Amniotic epithelial cell (primary cell): ENCODE measurements at regions not wholly inside any gene's neighbourhood (a gene's known extent, or its start where the extent isn't known, plus 50 kb on each side); places are given as distances from the start of the nearest gene placed in this dataset.
"Not testable (repeated sequence)": the region's sequence is repeated elsewhere in the genome, so short reads cannot be mapped to it uniquely, and the experiment has no call there.

Experiments used
- DNase-seq: peaks from one replicate; pipeline ENCODE4 v3.0.0-alpha.2; 2010; ENCODE audit warnings: low read depth

DNA sequence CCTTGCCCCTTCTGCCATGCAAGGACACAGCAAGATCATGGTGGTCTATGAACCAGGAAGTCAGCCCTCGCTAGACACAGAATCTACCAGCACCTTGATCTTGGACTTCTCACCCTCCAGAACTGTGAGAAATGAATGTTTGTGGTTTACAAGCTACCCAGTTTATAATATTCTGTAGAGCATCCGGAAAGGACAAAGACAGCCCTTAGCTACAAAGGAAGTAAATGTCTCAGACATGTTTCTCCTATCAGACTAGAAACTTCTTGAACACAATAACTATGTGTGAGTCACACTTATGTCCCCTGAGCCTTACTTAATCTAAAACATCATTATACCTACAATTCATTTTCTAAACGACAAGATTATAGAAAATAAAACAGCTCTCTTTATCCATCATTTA is 176.7 kb downstream of the KLHL28 start:
- DNase-seq, result no peak

DNA sequence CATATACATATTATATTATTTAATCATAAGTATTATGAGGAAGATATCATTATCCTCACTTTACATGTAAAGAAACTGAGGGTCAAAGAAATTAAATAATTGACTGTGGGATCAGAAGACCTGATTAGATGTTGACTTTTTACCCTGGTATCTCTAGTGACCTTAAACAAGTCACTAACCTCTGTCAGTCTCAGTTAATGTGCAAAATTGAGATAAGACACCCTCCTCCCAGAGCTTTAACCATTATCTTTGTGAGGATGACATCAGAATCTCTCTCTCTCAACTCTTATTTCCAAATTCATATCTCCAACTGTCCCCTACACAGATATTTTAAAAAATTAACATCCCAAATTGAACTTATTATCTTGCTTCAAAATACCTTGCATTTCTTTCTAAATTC is 177.8 kb downstream of the KLHL28 start:
- DNase-seq, result no peak

DNA sequence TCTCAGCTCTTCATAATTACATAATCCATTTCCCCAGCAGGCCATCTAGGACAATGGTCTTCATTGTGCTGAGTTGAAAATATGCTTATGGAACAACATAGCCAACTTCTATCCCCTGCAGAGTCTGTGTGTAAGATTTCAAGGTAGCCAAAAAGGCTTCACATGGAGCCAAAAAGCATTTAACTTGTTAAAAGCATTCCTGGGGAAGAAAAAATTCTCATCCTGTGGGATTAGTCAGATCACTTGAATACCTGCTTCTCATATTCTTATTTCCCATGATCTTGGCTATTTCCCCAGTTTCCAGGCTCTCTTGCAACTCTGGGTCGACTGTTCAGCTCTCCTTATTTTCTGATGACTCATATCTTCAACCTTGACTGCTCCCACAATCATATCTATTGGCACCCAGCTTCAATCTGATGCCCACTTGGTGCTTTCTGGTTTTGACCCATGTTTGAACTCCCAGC is 178.9 kb downstream of the KLHL28 start:
- DNase-seq, result peak; percentile 68

DNA sequence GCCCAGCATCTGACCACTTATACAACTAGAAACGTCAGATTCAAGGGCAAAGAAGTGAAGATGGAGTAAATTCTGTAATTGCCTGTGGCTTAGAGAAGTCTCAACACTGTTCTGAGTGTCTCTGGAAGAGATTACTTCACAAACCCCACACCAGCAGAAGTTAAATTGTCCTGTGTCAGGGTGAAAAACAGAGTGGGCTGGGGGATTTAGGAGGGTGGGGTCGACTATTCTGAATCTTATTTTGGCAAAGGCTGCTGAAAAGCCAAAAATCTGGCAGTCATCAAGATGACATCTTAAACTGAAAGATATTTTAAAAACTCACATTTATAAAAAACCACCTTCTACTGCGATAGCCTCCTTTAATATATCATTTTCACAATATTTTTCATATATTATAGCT is 180.8 kb downstream of the KLHL28 start:
- DNase-seq, result no peak

DNA sequence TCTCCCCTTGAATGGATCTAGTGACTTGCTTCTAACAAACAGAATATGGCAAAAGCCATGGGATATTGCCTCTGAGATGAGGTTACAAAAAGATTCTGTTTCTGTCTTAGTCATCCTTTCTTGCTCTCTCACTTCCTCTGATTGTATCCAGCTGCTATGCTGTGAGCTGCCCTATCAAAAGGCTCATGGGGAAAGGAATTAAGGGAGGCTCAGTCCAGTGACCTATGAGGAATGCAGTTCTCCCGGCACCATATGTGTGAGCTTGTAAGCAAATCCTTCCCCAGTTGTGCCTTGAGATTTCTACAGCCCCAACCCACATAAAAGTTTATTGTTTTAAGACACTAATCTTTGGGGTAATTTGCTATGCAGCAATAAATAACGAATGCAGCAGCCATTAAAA is 183.1 kb downstream of the KLHL28 start:
- DNase-seq, result peak; percentile 62

DNA sequence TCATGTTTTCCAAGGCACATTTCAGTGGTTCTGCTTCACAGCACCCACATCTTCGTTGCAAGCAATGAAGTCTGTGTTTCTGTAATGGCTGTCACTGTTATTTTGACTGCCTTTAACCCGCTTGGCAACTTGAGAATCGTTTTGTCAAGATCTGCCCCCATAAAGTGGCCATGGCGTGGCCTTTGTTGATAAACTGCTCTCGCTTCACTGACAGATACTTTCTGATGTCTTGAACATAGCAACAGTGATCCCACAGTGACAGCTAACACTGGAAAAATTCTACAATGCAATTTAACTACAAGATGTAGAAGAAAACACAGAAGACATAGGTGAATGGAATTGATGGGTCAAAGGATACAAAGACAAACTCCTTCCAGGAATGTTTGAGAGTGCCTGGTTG is 184.2 kb downstream of the KLHL28 start:
- no peak for DNase-seq

DNA sequence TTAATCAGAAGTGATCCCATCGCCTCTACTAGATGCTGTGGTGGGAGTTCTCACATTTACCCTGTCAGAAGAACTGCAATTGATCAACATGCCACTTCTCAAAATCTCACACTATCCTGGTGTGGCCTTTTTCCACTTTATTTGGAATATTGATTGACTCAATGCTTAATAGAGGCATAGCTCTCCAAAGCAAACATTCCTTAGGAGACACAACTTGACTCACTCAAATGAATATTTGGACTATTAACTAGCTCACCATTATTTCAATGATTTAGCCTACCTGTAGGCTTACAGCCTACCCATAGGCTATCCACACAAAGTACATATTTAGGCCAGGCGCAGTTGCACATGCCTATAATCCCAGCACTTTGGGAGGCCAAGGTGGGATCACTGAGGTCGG is 186.5 kb downstream of the KLHL28 start:
- no peak for DNase-seq

DNA sequence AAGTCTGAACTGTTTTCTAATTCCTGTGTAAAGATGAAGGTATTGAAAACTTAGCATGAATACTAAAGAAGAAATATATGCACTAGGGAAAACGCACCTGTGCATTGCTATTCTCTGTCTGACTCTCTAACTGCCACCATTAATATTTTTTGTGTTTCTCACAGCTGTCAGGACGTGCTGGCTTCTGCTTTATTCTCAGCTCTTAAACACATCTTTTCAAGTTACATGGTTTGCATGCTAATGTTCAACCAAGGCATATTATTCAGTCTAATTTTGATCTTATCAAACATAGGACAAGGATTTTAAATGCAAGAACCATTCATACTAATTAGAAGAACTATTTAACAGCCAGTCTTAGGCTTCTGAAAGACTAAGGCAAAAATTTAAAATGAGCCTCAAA is 187.4 kb downstream of the KLHL28 start:
- DNase-seq, result no peak

DNA sequence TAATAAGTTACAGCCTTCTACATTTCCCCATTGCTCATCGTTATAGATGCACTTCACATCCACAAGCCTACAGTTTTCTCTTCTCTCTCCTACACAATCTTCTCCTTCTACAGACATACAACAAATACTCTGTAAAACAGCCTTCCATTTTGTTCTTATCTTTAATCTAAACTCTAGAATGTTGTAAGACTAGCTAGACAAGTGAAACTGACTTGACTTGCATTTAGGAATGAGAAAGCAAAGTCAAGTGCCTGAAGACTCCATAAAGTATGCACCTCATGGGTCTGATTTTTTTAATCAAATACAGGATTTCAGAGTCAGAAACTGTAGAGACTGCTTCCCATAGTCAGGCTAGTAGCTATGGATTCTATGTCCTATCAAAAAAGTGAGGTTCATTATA is 190.3 kb downstream of the KLHL28 start:
- DNase-seq, result no peak

DNA sequence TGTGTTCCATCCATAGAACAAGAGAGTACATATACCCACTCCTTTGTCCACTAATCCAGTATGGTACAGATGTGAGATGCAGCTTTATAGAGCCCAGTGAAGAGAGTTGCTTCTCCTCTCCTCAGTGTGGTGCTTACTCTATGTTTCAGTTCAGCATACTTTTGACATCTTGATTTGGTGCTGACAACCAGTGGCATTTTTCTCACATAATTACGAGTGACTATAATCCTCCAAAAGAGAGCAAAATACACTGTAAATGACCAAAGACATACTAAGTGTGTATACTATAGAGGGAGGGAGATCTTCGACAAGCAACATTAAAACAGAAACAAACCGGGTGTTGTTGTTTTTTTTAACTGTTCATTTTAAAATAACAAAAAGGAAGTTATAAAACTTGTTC is 191.5 kb downstream of the KLHL28 start:
- no peak for DNase-seq

DNA sequence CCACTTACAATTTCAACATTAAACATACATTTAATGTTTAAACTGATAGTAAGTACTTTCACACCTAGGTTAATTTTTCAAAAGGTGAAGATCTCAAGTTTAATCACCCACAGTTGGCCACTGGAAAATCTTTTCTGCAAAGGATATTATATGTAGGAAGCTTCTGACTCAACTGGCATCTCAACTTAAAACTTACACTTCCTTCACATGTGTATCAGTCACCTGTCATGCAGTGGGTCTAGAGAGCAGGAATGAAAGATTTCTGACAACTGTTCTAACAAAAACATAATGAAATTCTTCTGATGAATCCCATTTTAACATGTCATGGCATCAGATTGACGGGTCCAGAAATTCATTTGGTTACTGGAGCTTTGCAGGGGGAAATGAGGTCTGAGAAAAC is 192.8 kb downstream of the KLHL28 start:
- no peak for DNase-seq

DNA sequence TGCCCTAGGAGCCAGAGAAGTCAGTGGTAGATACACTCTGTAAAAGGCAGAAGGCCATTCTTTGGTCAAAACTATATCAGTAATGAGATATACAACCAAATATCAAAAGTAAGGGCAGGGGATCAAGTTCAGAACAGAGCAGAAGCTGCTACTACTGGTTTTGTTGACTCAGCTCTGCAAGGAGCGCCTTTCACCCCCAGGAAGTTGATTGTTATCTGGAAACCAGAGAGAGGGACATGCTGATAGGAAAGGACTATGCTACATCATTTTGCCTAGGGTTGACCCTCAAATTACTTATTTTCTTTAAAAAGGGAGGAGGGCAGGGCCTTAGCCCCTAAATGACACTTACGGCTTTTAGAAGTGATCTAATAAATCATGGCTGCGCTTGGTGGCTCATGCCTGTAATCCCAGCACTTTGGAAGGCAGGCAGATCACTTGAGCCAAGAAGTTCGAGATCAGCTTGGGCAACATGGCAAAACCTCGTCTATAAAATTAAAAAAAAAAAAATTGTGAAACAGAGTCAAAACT is 194.0 kb downstream of the KLHL28 start:
- no peak for DNase-seq

DNA sequence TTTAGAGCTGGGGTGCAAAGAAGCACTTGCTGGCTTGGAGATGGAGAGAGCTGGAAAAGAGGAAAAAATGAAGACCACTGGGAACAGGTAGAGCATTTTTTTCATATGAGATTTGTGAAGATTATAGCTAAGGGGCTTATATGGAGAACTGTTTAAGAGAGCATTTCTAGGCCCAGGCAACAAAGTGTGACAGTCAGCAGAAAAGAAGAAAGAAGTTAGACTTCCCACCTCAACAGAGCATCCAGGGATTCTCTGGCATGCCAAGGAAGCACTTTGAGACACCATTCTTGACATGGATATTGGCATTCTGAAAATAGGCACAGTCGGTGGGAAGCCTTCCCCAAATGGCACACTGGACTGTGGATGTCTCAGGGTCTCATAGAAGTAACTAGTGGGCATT is 195.5 kb downstream of the KLHL28 start:
- no peak for DNase-seq

DNA sequence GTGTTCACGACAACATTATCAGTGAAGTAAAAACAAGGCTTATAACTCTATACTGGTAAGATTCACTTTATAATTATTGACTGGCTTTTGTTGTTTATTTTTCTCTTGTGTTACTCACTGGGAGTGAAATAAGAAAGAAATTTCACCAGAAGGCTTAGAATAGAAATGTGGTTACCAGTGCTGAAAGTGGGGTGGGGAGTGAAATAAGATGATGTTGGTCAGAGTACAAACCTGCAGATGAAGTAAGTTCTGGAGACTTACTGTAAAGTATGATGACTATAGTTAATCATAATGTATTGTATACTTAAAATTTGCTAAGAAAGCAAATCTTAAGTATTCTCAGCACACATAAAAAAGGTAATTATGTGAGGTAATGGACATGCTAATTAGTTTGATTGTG is 198.4 kb downstream of the KLHL28 start:
- DNase-seq, result peak; percentile 20

DNA sequence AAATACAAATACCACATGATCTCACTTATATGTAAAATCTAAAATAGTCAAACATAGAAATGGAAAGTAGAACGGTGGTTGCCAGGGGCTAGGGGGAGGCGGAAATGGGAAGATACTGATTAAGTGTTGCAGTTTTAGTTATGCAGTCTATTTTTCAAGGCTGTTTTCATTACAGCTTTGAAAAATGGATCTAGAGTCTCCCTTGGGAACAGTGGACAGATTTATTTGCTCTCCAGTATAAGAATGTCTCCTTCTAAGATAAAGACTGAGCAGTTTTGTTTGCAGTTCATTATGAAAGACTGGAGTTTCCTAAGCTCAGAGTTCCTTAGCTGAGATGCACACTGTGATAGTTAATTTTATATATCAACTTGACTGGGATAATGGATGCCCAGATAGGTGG is 202.5 kb downstream of the KLHL28 start:
- peak; percentile 7 for DNase-seq

DNA sequence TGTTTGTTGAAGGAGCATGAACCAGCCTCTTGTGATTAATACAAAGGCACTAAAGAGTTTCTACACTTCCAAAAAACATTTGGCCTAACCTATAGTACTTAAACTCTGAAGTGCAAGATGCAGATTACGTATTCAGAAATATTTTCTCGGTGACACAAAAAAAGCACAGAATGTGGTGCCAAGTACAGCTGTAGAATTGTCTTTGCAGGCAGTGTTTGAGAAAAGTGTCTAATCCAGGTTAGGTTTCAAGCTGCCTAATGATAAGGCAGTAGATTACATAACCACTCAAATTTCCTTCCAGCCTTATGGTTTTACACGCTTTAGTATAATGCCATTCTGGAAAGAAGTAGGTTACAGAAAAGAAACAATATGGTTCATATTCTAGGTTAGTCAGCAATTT is 205.2 kb downstream of the KLHL28 start:
- no peak for DNase-seq

DNA sequence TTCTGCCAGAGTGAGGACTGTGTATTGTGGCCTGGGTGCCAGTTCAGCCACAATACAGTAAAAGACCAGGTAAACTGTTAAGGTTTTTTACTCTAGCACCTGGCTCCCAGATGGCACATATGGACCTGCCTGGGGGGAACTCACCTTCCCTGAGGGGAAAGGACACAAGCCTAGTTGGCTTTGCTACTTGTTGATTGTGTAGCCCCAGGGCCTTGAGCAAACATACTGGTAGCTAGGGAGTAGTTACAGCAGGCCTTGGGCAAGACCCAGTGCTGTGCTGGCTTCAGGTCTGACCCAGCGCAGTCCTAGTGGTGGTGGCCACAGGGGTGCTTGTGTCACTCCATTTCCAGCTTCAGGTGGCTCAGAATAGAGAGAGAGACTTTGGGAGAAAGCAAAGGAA is 216.4 kb downstream of the KLHL28 start:
- DNase-seq, result no peak

DNA sequence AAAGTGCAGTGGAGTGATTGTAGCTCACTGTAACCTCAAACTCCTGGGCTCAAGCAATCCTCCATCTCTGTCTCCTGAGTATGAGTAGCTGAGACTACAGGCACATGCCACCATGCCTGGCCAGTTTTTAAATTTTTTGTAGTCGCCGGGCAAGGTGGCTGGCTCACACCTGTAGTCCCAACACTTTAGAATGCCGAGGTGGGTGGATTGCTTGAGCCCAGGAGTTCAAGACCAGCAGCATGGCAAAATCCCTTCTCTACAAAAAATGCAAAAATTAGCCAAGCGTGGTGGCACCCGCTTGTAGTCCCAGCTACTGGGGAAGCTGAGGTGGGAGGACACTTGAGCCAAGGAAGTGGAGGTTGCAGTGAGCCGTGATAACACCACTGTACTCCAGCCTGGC is 219.5 kb downstream of the KLHL28 start:
- DNase-seq, result no peak

DNA sequence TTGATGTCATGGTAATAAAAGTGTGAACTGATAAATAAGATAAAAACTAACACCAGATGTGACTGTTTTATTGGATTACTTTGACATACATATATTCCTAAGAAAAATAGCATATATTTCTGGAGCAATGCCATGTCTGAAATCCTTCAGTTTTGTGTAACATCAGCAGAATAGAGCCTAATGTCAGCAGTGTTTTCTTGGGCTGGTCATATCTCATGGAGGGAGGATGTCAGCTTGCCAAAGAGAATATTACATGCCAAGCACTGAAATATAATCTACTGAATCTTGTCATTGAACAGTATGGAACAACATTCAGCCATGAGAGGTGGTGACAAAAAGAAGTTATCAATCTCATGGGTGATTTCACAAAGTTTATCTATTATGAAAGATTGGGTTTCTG is 220.3 kb downstream of the KLHL28 start:
- DNase-seq, result no peak

DNA sequence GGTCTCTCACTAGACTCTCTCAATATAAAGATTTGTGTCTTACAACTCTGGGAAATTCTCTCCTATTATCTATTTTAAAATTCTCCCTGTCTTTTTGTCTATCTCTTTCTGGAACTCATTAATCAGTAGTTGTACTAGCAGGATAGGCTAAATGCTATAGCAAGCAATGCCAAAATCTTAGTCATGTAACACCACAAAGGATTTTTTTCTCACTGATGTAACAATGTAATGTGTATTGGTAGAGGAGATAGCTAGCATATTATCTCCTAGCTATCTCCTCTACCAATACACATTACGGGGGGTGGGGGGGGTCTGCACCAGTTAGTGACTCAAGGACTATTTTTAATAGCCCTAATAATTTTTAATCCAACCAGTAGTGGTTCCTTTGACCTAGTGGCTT is 225.4 kb downstream of the KLHL28 start:
- DNase-seq, result peak; percentile 6

DNA sequence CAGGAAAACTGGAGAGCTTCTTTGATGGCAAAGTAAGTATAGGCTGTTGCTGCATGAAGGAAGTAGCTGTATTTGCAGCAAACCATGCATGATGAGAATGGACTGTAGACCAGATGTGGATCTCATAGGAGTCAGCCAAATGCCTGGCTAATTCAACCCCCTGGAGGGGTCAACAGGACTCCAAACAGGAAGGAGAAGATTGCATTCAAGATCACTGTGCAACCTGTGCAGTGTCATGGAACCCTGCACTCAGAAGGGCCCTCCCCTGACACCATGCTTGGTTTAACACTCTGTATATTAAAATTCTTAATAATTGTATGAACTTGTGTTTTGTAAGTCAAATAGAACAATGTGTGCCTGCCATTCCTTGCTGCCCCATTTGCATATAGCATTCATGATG is 225.1 kb upstream of the FSCB start:
- DNase-seq, result no peak

DNA sequence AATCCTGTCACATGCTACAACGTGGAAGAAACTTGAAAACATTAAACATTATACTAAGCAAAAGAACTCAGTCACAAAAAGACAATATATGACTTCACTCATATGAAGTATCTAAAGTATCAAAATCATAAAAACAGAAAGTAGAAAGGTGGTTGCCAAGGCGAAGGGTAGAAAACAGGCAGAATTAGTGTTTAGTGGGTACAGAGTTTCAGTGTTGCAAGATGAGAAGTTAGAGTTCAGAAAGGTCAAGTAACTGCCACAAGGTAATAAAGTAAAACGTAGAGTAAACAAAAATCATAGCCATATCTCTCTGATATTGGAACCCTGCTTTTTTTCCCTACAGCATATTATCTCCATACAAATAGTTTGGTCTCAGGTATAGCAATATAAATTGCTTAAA is 223.8 kb upstream of the FSCB start:
- no peak for DNase-seq

DNA sequence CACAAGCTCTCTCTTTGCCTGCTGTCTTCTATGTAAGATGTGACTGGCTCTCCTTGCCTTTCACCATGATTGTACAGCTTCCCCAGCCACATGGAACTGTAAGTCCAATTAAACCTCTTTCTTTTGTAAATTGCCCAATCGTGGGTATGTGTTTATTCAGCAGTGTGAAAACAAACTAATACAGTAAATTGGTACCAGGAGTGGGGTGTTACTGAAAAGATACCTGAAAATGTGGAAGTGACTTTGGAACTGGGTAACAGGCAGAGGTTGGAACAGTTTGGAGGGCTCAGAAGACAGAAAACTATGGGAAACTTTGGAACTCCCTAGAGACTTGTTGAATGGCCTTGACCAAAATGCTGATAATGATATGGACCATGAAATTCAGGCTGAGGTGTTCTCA is 214.3 kb upstream of the FSCB start:
- DNase-seq, result not testable (repeated sequence)

DNA sequence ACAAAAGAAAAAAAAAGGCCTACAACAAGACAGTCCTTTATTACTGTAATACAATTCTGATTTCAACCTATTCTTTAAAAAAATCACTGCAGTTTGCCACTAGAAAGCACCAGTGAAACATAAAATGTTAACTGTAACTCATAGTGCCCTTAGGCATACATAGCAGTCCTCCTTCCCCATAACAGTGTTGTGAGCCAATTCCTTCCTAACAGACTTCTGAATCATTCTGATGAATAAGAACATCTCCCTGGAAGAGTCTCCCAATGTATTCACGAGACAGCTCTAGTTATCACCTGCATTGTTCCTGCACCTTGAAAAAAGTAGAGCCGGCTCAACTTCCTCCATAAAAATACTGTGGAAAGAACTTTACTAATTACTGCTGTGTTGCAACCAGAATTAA is 213.6 kb upstream of the FSCB start:
- DNase-seq, result no peak
